Karpas-422 (cell line): ENCODE measurements at regions not wholly inside any gene's neighbourhood (a gene's known extent, or its start where the extent isn't known, plus 50 kb on each side); places are given as distances from the start of the nearest gene placed in this dataset.
"Not testable (repeated sequence)": the region's sequence is repeated elsewhere in the genome, so short reads cannot be mapped to it uniquely, and the experiment has no call there.

Experiments
- DNase-seq: peaks from one replicate; pipeline ENCODE4 v3.0.0-alpha.2; 2015
- H2AFZ ChIP-seq: fragments of 200-600 bp; sonication (generic); 2 replicates; pipeline ENCODE4 v1.6.1; 2014; ENCODE audit warnings: antibody characterized with exemption, low read length, mixed read lengths
- H3K27ac ChIP-seq: fragments of 200-600 bp; sonication (generic); 2 replicates; pipeline ENCODE4 v1.5.1; 2014; ENCODE audit warnings: mild to moderate bottlenecking, low read length, moderate library complexity
- H3K27me3 ChIP-seq: fragments of 200-600 bp; sonication (generic); 2 replicates; pipeline ENCODE4 v1.6.1; 2014; ENCODE audit warnings: low read length, mixed read lengths
- H3K36me3 ChIP-seq: fragments of 200-600 bp; sonication (generic); 2 replicates; pipeline ENCODE4 v1.6.1; 2014; ENCODE audit warnings: low read length, mixed read lengths; ENCODE audit not compliant: insufficient read depth
- H3K4me1 ChIP-seq: fragments of 200-600 bp; sonication (generic); 2 replicates; pipeline ENCODE4 v1.6.1; 2014; ENCODE audit warnings: mild to moderate bottlenecking, low read length, mixed read lengths
- H3K4me2 ChIP-seq: fragments of 200-600 bp; sonication (generic); 2 replicates; pipeline ENCODE4 v1.6.1; 2014; ENCODE audit warnings: low read length, low read depth, mild to moderate bottlenecking; ENCODE audit not compliant: poor library complexity, severe bottlenecking
- H3K4me3 ChIP-seq: fragments of 200-600 bp; sonication (generic); 2 replicates; pipeline ENCODE4 v1.5.1; 2014; ENCODE audit warnings: mild to moderate bottlenecking, antibody characterized with exemption, low read length, mixed read lengths
- H3K79me2 ChIP-seq: fragments of 200-600 bp; sonication (generic); 2 replicates; pipeline ENCODE4 v1.6.1; 2014; ENCODE audit warnings: mild to moderate bottlenecking, low read length, mixed read lengths
- H3K9ac ChIP-seq: fragments of 200-600 bp; sonication (generic); 2 replicates; pipeline ENCODE4 v1.6.0; 2014; ENCODE audit warnings: low read length
- H3K9me2 ChIP-seq: fragments of 200-600 bp; sonication (generic), shearing (Covaris generic); replicated peaks from 2 replicates; pipeline ENCODE4 v1.6.0; 2014; ENCODE audit warnings: mild to moderate bottlenecking, low read length, moderate library complexity; ENCODE audit not compliant: insufficient read depth
- H3K9me3 ChIP-seq: fragments of 300-700, 200-600 bp; sonication (generic); 2 replicates; pipeline ENCODE4 v1.6.1; 2014; ENCODE audit warnings: low read length, mixed read lengths
- H4K20me1 ChIP-seq: fragments of 200-600 bp; sonication (generic); 2 replicates; pipeline ENCODE4 v1.6.1; 2014; ENCODE audit warnings: mild to moderate bottlenecking, antibody characterized with exemption, low read length, low read depth; ENCODE audit not compliant: insufficient read depth

DNA sequence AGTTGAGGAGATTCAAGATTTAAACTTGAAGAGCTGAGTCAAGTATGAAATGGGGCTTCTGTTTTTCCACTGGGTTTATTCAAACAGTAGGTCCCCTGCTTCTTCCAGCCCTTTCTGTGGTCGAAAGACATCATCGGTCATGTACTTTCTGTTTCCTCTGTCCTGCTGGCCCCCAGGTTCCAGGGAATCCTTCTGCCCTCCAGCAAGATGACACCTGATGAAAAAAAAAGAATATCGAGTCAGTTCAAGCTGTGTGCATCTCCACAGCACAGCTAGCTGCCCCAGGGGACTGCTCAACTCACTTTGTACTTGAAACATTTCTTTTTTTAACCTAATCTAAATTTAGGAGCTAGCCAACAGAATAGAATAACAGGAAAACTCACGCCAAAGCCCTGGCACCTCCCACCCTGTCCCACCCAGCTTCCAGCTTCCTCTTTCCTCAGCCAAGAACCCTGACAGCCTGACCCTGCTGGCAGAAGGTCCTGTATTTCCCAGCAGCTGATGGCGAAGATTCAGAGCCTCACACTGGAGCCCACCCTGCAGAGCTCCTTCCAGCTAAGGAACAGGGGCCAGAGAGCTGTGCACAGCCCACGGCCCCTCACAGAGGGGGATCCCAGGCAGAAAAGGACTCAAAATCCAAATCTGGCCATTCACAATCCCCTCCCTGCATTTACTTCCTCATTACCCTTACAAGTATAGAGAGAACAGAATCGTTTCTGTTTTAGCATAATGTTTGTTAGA, 176.5 kb downstream of the PSMG1 start:
- Histone ChIP-seq H3K79me2 (no peaks in the 10 kb centered on the region), H3K4me3 (no peak overlapping the region), H3K27me3 (no peaks in the 10 kb centered on the region), H3K27ac (no peak overlapping the region), H3K9ac (0 out of 2 replicates have a peak overlapping the region, but pooled peaks have one; percentile 7), H4K20me1 (no peaks in the 10 kb centered on the region), H2AFZ (no peak overlapping the region), H3K4me1 (peaks cover 13% of the 10 kb centered on the region), H3K4me2 (peak overlapping the region; percentile 31), H3K9me2 (no peaks in the 10 kb centered on the region), H3K9me3 (no peaks in the 10 kb centered on the region), H3K36me3 (no peaks in the 10 kb centered on the region)
- no peak for DNase-seq

- H3K9me3 ChIP-seq, result no peaks in the 10 kb centered on the region
- DNase-seq, result no peak
- no peak overlapping the region for H3K27ac ChIP-seq
- H2AFZ ChIP-seq, result no peak overlapping the region
- no peak overlapping the region for H3K9ac ChIP-seq
- H3K9me2 ChIP-seq, result no peaks in the 10 kb centered on the region
- no peaks in the 10 kb centered on the region for H3K27me3 ChIP-seq
- no peaks in the 10 kb centered on the region for H3K36me3 ChIP-seq
- no peak overlapping the region for H3K4me3 ChIP-seq
- H3K4me2 ChIP-seq, result no peak overlapping the region
- no peaks in the 10 kb centered on the region for H4K20me1 ChIP-seq
- peaks cover 20% of the 10 kb centered on the region for H3K4me1 ChIP-seq
- H3K79me2 ChIP-seq, result no peaks in the 10 kb centered on the region
Measured at GRCh38 chr21:39005502-39005787, 177.8 kb downstream of the PSMG1 start.

GRCh38 chr21:39004634-39005501, 178.4 kb downstream of the PSMG1 start:
- no peaks in the 10 kb centered on the region for H3K9me2 ChIP-seq
- no peaks in the 10 kb centered on the region for H3K9me3 ChIP-seq

DNA sequence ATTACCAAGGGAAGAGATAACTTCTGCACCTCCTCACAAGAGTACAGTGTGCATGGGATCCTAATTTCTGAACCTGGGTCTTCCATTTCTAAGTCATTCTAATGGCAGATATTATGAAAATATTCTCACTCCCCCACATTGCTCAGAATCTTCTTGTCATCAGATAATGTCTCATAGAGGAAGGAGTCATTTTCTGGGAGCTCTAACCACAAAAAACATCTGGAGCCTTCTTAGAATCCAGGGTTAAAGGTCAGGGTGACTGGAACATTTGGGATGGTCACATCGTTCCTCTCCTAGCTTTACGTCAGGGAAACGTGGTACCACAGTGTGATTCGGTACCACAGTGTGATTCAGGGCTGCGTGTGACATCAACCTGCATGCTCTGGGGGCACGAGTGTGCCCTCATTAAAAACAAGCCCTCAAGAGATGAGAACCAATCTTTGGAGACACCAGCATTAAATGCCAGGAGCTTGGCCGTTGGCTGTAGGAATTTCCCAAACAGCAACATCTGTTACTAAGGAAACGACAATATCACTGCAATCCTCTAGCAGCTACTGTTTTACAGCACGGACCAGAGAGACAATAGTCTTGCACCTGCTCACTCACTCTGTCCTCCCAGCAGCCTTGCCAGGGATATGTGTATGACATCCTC, 179.1 kb downstream of the PSMG1 start:
- no peaks in the 10 kb centered on the region for H3K36me3 ChIP-seq
- H3K27me3 ChIP-seq, result no peaks in the 10 kb centered on the region
- H2AFZ ChIP-seq, result no peak overlapping the region
- H3K4me2 ChIP-seq, result no peak overlapping the region
- no peaks in the 10 kb centered on the region for H3K9me2 ChIP-seq
- no peak overlapping the region for H3K4me3 ChIP-seq
- H3K27ac ChIP-seq, result no peak overlapping the region
- DNase-seq, result no peak
- no peak overlapping the region for H3K9ac ChIP-seq
- peaks cover 33% of the 10 kb centered on the region for H3K4me1 ChIP-seq
- H4K20me1 ChIP-seq, result no peaks in the 10 kb centered on the region
- H3K79me2 ChIP-seq, result no peaks in the 10 kb centered on the region
- H3K9me3 ChIP-seq, result no peaks in the 10 kb centered on the region

More at GRCh38 chr21:39004634-39005501, 178.4 kb downstream of the PSMG1 start:
- Histone ChIP-seq H3K9ac (no peak overlapping the region), H3K4me3 (no peak overlapping the region), H4K20me1 (no peaks in the 10 kb centered on the region), H3K36me3 (no peaks in the 10 kb centered on the region), H3K79me2 (no peaks in the 10 kb centered on the region), H3K27ac (no peak overlapping the region), H3K4me1 (peaks cover 26% of the 10 kb centered on the region), H3K4me2 (no peak overlapping the region), H3K27me3 (no peaks in the 10 kb centered on the region), H2AFZ (no peak overlapping the region)
- DNase-seq, result no peak

GRCh38 chr21:39001341-39001740, 181.9 kb downstream of the PSMG1 start:
- H3K27ac ChIP-seq, result no peak overlapping the region
- H3K4me1 ChIP-seq, result peaks cover 47% of the 10 kb centered on the region
- no peak overlapping the region for H2AFZ ChIP-seq
- no peaks in the 10 kb centered on the region for H3K27me3 ChIP-seq
- no peak overlapping the region for H3K4me2 ChIP-seq
- no peak overlapping the region for H3K9ac ChIP-seq
- no peak for DNase-seq
- no peaks in the 10 kb centered on the region for H3K36me3 ChIP-seq
- no peaks in the 10 kb centered on the region for H3K79me2 ChIP-seq
- H3K9me2 ChIP-seq, result no peaks in the 10 kb centered on the region
- no peak overlapping the region for H3K4me3 ChIP-seq
- H4K20me1 ChIP-seq, result no peaks in the 10 kb centered on the region
- no peaks in the 10 kb centered on the region for H3K9me3 ChIP-seq

DNA sequence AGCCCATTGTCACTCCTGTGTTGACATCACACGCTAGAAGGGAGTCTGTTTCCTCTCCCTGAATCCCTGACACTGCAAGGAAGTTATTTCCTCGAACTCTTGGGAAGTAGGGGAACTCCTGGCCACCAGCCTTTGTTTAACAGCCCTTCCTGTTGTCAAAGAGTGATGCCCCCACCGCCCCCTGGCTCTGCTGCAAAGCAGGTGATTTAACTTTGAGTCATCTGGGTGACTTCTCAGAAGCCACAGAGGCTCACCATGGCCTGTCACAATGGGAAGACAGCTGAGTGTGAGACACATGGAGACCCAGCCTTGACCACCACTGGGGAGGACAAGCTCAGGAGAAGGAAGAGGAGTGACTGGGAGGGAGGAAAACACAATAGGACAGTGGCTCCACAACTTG, 182.8 kb downstream of the PSMG1 start:
- no peak overlapping the region for H3K27ac ChIP-seq
- H3K4me2 ChIP-seq, result no peak overlapping the region
- DNase-seq, result no peak

GRCh38 chr21:38999161-38999560, 184.1 kb downstream of the PSMG1 start:
- H3K4me1 ChIP-seq, result peaks cover 47% of the 10 kb centered on the region
- no peaks in the 10 kb centered on the region for H3K9me2 ChIP-seq
- H3K79me2 ChIP-seq, result no peaks in the 10 kb centered on the region
- no peaks in the 10 kb centered on the region for H4K20me1 ChIP-seq
- H3K9ac ChIP-seq, result no peak overlapping the region
- H3K9me3 ChIP-seq, result no peaks in the 10 kb centered on the region
- H3K27me3 ChIP-seq, result no peaks in the 10 kb centered on the region
- H3K4me2 ChIP-seq, result no peak overlapping the region
- no peak overlapping the region for H2AFZ ChIP-seq
- no peak overlapping the region for H3K4me3 ChIP-seq
- no peak overlapping the region for H3K27ac ChIP-seq
- no peak for DNase-seq
- no peaks in the 10 kb centered on the region for H3K36me3 ChIP-seq

More for the DNA sequence above, 182.8 kb downstream of the PSMG1 start:
- no peak overlapping the region for H3K9ac ChIP-seq
- H3K36me3 ChIP-seq, result no peaks in the 10 kb centered on the region
- no peaks in the 10 kb centered on the region for H3K9me3 ChIP-seq
- H3K27me3 ChIP-seq, result no peaks in the 10 kb centered on the region
- no peak overlapping the region for H2AFZ ChIP-seq
- H3K79me2 ChIP-seq, result no peaks in the 10 kb centered on the region
- H4K20me1 ChIP-seq, result no peaks in the 10 kb centered on the region
- H3K9me2 ChIP-seq, result no peaks in the 10 kb centered on the region
- H3K4me3 ChIP-seq, result no peak overlapping the region
- H3K4me1 ChIP-seq, result peaks cover 47% of the 10 kb centered on the region

DNA sequence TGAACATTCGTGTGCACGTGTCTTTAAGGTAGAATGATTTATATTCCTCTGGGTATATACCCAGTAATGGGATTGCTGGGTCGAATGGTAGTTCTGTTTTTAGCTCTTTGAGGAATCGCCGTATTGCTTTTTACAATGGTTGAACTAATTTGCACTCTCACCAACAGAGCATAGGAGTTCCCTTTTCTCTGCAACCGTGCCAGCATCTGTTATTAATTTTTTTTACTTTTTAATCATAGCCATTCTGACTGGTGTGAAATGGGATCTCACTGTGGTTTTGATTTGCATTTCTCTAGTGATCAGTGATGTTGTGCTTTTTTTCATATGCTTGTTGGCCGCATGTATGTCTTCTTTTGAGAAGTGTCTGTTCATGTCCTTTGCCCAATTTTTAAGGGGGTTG, 185.0 kb downstream of the PSMG1 start:
- DNase-seq, result peak; percentile 73
- not testable (repeated sequence) for H3K36me3 ChIP-seq, H3K4me3 ChIP-seq, H3K9me3 ChIP-seq, H3K79me2 ChIP-seq, H3K27me3 ChIP-seq, H3K4me2 ChIP-seq, H4K20me1 ChIP-seq, H3K9ac ChIP-seq, H3K9me2 ChIP-seq, H2AFZ ChIP-seq
- Histone ChIP-seq H3K27ac (peak overlapping the region; percentile 43), H3K4me1 (peaks cover 47% of the 10 kb centered on the region)
